BLaER1 treated with 17β-estradiol and CSF1 and Interleukin-3, amounts not matched to agents 10 nM and 100 nM (cell line): ENCODE measurements at regions not wholly inside any gene's neighbourhood (a gene's known extent, or its start where the extent isn't known, plus 50 kb on each side); places are given as distances from the start of the nearest gene placed in this dataset.
"Not testable (repeated sequence)": the region's sequence is repeated elsewhere in the genome, so short reads cannot be mapped to it uniquely, and the experiment has no call there.

ENCODE experiments used
- H3K27ac ChIP-seq, 11 experiments: shearing (Covaris generic); formaldehyde crosslinking; 2 replicates each; pipeline ENCODE4 v1.8.1; 2022
- H3K27me3 ChIP-seq, 11 experiments: shearing (Covaris generic); formaldehyde crosslinking; 2 replicates each; pipeline ENCODE4 v1.8.1; 2022
- H3K36me3 ChIP-seq, 11 experiments: shearing (Covaris generic); formaldehyde crosslinking; 2 replicates each; pipeline ENCODE4 v1.8.1; 2022
- H3K4me1 ChIP-seq, 10 experiments: shearing (Covaris generic); formaldehyde crosslinking; 2 replicates each; pipeline ENCODE4 v1.8.1; 2022
- H3K4me2 ChIP-seq, 11 experiments: shearing (Covaris generic); formaldehyde crosslinking; 2 replicates each; pipeline ENCODE4 v1.8.1; 2022
- H3K4me3 ChIP-seq, 10 experiments: shearing (Covaris generic); formaldehyde crosslinking; 2 replicates each; pipeline ENCODE4 v1.8.1; 2022
- H3K9ac ChIP-seq, 11 experiments: shearing (Covaris generic); formaldehyde crosslinking; 2 replicates each; pipeline ENCODE4 v1.8.1; 2022
- H3K9me3 ChIP-seq, 11 experiments: shearing (Covaris generic); formaldehyde crosslinking; replicated peaks in 1 of 11; 2 replicates each; pipeline ENCODE4 v1.8.1; 2022
- H4K20me1 ChIP-seq, 11 experiments: shearing (Covaris generic); formaldehyde crosslinking; 2 replicates each; pipeline ENCODE4 v1.8.1; 2022
- Cebpa-rat ChIP-seq, 11 experiments: shearing (Covaris generic); IDR thresholded peaks; 2 replicates each; pipeline ENCODE4 v1.8.1; 2022

DNA sequence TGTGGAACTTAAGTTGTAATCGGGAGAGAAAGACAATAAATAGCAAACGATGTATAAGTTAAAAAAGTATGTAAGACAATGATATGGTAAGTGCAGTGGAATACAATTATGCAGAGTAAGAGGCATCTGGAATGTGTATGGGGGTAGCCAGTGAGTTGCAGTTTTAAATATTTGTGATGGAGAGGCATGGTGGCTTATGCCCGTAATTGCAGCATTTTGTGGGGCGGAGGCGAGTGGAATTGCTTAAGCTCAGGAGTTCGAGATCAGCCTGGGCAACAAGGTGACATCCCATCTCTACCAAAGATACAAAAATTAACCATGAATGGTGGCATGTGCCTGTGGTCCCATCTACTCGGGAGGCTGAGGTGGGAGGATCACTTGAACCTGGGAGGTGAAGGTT, 52.5 kb upstream of the WDFY3 start:
- Histone ChIP-seq H3K36me3 (no peaks in the 10 kb centered on the region), H3K27ac (no peak overlapping the region), H3K4me3 (no peak overlapping the region), H3K4me1 (no peaks in the 10 kb centered on the region), H3K9me3 (peaks cover 0 to 6% (median 0%) of the 10 kb centered on the region in 11 experiments; a peak in 1 of 22 replicates), H3K4me2 (no peak overlapping the region), H3K9ac (no peak overlapping the region), H3K27me3 (no peaks in the 10 kb centered on the region), H4K20me1 (no peaks in the 10 kb centered on the region)
- TF ChIP-seq Cebpa-rat (IDR thresholded peaks at IDR 0.05): no peak

DNA sequence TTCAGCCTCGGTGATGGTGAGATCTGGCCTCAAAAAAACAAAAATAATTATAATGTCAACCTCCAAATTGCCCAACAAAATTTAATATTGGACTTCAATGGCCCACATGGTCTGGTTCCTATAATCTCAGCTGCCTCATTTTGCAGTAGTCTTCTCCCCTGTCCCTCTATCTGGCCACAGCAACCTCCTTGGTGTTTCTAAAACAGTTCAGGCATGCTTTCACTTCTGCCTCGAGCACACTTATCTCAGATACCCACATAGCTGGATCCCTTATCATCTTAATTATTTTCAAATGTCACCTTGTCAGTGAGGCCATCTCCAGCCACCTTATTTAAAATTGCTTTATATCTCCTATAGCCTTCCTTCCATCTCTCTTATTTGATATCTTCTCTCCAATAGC, 52.9 kb upstream of the WDFY3 start:
- no peak overlapping the region for H3K4me3 ChIP-seq
- H3K36me3 ChIP-seq: no peaks in the 10 kb centered on the region
- TF ChIP-seq Cebpa-rat (IDR thresholded peaks at IDR 0.05): no peak
- H3K9ac ChIP-seq: no peak overlapping the region
- no peak overlapping the region for H3K4me2 ChIP-seq
- no peaks in the 10 kb centered on the region for H3K27me3 ChIP-seq
- H3K27ac ChIP-seq: no peak overlapping the region
- H3K9me3 ChIP-seq: peaks cover 0 to 6% (median 0%) of the 10 kb centered on the region in 11 experiments; a peak in 1 of 22 replicates
- no peaks in the 10 kb centered on the region for H4K20me1 ChIP-seq
- H3K4me1 ChIP-seq: no peaks in the 10 kb centered on the region

DNA sequence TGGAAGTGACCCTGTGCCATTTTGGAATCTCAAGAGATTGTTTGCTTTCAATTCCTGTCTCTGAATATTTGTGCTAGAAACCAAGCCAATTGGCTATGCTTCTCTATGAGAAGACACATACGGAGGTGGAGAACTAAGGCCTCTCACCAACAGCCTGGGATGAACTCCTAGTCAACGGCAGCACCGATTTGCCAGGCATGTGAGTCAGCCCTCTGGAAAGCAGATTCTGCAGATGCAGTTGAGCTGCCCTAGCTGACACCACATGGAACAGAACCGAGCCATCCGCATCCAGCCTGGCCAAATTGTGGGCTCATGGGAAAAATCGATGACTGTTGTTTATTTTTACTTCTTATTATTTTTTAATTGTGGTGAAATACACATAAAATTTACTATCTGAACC, 58.2 kb upstream of the WDFY3 start:
- Histone ChIP-seq H3K4me2 (no peak overlapping the region), H3K27me3 (no peaks in the 10 kb centered on the region), H3K27ac (no peak overlapping the region), H4K20me1 (no peaks in the 10 kb centered on the region), H3K9ac (no peak overlapping the region), H3K36me3 (no peaks in the 10 kb centered on the region), H3K4me1 (no peaks in the 10 kb centered on the region), H3K4me3 (no peak overlapping the region), H3K9me3 (peaks cover 0 to 8% (median 0%) of the 10 kb centered on the region in 11 experiments; a peak in 1 of 22 replicates)
- TF ChIP-seq Cebpa-rat (IDR thresholded peaks at IDR 0.05): no peak

DNA sequence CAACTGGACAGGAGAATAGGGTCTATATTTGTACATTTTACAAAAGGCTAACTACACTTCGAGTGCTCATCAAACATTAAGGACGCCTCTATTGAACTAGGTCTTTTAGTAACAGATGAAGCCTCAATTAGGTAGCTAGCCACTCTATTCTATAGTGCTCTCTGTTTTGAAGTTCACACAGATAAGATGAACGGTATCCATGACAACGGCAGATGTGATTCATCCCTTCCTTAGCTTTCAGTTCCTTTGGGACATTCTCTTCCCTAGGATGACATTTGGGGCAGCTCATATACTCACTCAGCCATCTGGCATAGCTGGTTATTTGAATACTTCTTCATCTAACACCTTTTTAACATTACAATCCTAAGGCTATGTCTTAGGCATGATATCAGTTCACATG, 62.4 kb upstream of the WDFY3 start:
- Histone ChIP-seq H3K4me1 (no peaks in the 10 kb centered on the region), H3K9ac (no peak overlapping the region), H3K4me3 (no peak overlapping the region), H4K20me1 (no peaks in the 10 kb centered on the region), H3K36me3 (no peaks in the 10 kb centered on the region), H3K9me3 (peaks cover 8 to 25% (median 11%) of the 10 kb centered on the region in 11 experiments), H3K27ac (no peak overlapping the region), H3K4me2 (no peak overlapping the region), H3K27me3 (no peaks in the 10 kb centered on the region)
- TF ChIP-seq Cebpa-rat (IDR thresholded peaks at IDR 0.05): no peak

DNA sequence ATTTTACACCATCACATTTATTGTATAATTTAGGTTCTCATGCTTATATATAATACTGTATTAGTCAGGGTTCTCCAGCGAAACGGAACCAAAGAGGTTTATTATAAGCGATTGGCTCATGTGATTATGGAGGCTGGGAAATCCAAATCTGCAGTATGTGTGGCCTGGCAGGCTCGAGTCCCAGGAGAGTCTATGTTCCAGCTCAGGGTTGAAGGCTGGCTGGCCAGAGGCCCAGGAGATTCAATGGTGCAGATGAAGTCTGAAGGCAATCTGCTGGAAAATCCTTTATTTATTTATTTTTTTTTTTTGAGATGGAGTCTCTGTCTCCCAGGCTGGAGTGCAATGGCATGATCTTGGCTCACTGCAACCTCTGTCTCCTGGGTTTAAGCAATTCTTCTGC, 63.0 kb upstream of the WDFY3 start:
- Histone ChIP-seq H3K27ac (no peak overlapping the region), H3K4me3 (no peak overlapping the region), H3K9me3 (peaks cover 13 to 30% (median 17%) of the 10 kb centered on the region in 11 experiments), H3K9ac (no peak overlapping the region), H3K36me3 (no peaks in the 10 kb centered on the region), H3K4me1 (no peaks in the 10 kb centered on the region), H3K27me3 (no peaks in the 10 kb centered on the region), H4K20me1 (no peaks in the 10 kb centered on the region), H3K4me2 (no peak overlapping the region)
- TF ChIP-seq Cebpa-rat (IDR thresholded peaks at IDR 0.05): no peak

DNA sequence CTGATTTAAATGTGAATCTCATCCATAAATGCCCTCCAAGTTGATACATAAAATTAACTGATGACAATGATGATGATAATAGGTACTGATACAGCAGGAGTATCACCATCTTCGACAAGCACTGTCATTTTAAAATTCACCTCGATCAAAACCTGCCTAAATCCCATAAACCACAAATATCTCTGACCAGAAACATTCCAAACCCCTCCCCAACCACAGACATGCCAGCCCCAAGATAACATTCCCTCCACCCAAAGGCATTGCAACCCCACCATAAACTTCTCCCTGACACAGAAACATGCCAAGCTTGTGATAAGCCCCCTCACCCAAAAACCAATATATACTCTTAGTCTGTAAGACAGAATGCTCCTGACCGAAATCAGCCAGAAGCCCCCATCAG, 63.7 kb upstream of the WDFY3 start:
- H4K20me1 ChIP-seq: no peaks in the 10 kb centered on the region
- H3K9ac ChIP-seq: no peak overlapping the region
- H3K36me3 ChIP-seq: no peaks in the 10 kb centered on the region
- H3K4me1 ChIP-seq: no peaks in the 10 kb centered on the region
- H3K27ac ChIP-seq: no peak overlapping the region
- H3K4me3 ChIP-seq: no peak overlapping the region
- no peak for TF ChIP-seq Cebpa-rat (IDR thresholded peaks at IDR 0.05)
- peaks cover 17 to 37% (median 21%) of the 10 kb centered on the region in 11 experiments for H3K9me3 ChIP-seq
- no peaks in the 10 kb centered on the region for H3K27me3 ChIP-seq
- H3K4me2 ChIP-seq: no peak overlapping the region

DNA sequence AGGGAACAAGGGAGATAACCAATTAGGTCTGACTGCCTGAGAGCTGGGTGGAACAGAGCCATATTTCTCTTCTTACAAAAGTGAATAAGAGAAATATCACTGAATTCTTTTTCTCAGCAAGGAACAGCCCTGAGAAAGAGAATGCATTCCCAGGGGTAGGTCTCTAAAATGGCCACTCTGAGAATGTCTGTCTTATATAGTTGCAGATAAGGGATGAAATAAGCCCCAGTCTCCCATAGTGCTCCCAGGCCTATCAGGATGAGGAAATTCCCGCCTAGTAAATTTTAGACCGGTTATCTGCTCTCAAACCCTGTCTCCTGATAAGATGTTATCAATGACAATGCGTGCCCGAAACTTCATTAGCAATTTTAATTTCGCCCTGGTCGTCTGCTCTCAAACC, 67.3 kb upstream of the WDFY3 start:
- H3K4me2 ChIP-seq, H3K4me3 ChIP-seq, H3K27me3 ChIP-seq, H3K9ac ChIP-seq, H3K4me1 ChIP-seq, H4K20me1 ChIP-seq, H3K27ac ChIP-seq, H3K36me3 ChIP-seq: not testable (repeated sequence)
- H3K9me3 ChIP-seq: peaks cover 17 to 32% (median 21%) of the 10 kb centered on the region in 11 experiments

DNA sequence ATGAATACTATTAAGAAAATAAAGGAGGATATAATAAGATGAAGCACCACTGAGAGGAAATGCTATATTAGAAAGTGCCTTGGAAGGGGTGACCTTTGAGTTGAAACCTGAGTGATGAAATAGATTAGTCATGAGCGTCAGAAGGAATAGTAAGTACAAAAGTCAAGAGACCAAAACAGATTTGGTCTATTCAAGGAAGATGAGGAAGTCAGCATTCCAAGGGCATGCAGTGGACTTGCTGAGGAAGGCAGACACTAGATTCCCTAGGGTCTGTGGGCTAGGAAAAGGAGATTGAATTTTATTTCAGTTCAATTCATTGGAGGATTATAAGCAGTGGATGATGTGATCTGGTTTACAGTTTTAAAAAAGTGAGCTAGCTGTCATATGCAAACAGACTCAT, 73.0 kb upstream of the WDFY3 start:
- Histone ChIP-seq H3K9me3 (peaks cover 2 to 15% (median 9%) of the 10 kb centered on the region in 11 experiments; a peak in 18 of 22 replicates), H4K20me1 (no peaks in the 10 kb centered on the region), H3K4me2 (no peak overlapping the region), H3K36me3 (no peaks in the 10 kb centered on the region), H3K4me1 (0 out of 20 replicates have a peak, but pooled peaks cover 0 to 5% (median 0%) of the 10 kb centered on the region in 10 experiments), H3K27me3 (no peaks in the 10 kb centered on the region), H3K27ac (no peak overlapping the region), H3K9ac (no peak overlapping the region), H3K4me3 (no peak overlapping the region)
- TF ChIP-seq Cebpa-rat (IDR thresholded peaks at IDR 0.05): no peak

DNA sequence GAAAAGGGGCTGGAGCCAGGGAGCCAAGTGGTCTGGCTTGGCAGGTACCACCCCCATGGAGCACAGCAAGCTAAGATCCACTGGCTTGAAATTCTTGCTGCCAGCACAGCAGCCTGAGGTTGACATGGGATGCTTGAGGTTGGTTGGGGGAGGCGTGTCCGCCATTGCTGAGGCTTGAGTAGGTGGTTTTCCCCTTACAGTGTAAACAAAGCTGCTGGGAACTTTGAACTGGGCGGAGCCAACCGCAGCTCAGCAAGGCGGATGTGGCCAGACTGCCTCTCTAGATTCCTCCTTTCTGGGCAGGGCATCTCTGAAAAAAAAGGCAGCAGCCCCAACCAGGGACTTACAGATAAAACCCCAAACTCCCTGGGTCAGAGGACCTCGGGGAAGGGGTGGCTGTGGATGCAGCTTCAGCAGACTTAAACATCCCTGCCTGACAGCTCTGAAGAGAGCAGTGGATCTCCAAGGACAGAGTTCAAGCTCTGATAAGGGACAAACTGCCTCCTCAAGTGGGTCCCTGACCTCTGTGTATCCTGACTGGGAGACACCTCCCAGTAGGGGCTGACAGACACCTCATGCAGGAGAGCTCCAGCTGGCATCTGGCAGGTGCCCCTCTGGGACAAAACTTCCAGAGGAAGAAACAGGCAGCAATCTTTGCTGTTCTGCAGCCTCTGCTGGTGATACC, 77.5 kb upstream of the WDFY3 start:
- not testable (repeated sequence) for H3K9me3 ChIP-seq, H3K27ac ChIP-seq, H3K4me1 ChIP-seq, H3K4me3 ChIP-seq, H3K4me2 ChIP-seq, H3K36me3 ChIP-seq, H3K27me3 ChIP-seq, H3K9ac ChIP-seq, H4K20me1 ChIP-seq

DNA sequence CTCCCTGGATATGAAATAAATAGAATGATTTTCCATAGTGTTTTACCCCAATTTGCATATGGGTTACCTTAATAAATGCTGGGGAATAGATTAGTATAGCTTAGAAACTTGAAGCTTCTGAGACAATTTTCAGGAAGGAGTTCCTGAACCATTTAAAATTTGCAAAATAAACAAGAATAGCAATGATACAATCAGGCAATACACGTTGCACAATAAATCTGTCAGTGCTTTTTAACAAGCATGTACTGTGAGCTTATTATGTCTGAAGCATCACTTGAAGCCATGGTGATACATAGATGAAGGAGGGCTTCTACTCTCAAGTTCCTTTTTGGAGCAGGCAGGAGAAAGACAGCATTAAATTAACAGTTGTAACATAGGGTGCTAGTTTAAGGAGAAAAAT, 84.2 kb upstream of the WDFY3 start:
- Histone ChIP-seq H3K4me1 (no peaks in the 10 kb centered on the region), H3K27me3 (no peaks in the 10 kb centered on the region), H3K27ac (no peak overlapping the region), H3K9me3 (no peaks in the 10 kb centered on the region), H3K9ac (no peak overlapping the region), H4K20me1 (no peaks in the 10 kb centered on the region), H3K4me3 (no peak overlapping the region), H3K36me3 (no peaks in the 10 kb centered on the region), H3K4me2 (no peak overlapping the region)
- no peak for TF ChIP-seq Cebpa-rat (IDR thresholded peaks at IDR 0.05)
